IMR-90 (cell line): ENCODE measurements at regions not wholly inside any gene's neighbourhood (a gene's known extent, or its start where the extent isn't known, plus 50 kb on each side); places are given as distances from the start of the nearest gene placed in this dataset.

Source experiments
- ATAC-seq: fragments of 200-7000 bp; cut with Tn5 transposase; 2 replicates; pipeline ENCODE4 v1.9.1; 2020; ENCODE audit warnings: low read depth, mild to moderate bottlenecking, moderate library complexity
- BruUV-seq: library from RNA; stranded (reverse); fragments of 400-500 nt; replicated peaks from 2 replicates; lab custom pipeline; 2021; lab: Mats Ljungman, UMichigan
- CTCF ChIA-PET: fragments of 300-600 bp; formaldehyde crosslinking; extraction: SDS; loops from one replicate; lab custom pipeline; 2021; ENCODE audit warnings: antibody characterized with exemption; lab: Yijun Ruan, JAX
- POLR2A ChIA-PET: fragments of 300-600 bp; sonication (Branson Sonifier 250); formaldehyde crosslinking; loops from one replicate; lab custom pipeline; 2022; ENCODE audit warnings: antibody characterized with exemption; ENCODE audit not compliant: unreplicated experiment; lab: Charles Lee
- DNase-seq: peaks from one replicate; pipeline ENCODE4 v3.0.0; 2013
- H2AFZ ChIP-seq: replicated peaks from 2 replicates; pipeline ENCODE3; 2013; ENCODE audit warnings: low read length, mild to moderate bottlenecking; ENCODE audit not compliant: poor library complexity
- H2AK5ac ChIP-seq: 2 replicates; pipeline ENCODE4 v1.6.1; 2013; ENCODE audit warnings: low read depth, low read length, inconsistent platforms
- H2AK9ac ChIP-seq: replicated peaks from 2 replicates; pipeline ENCODE3; 2013; ENCODE audit warnings: mild to moderate bottlenecking, low read depth, low read length, moderate library complexity; ENCODE audit not compliant: poor library complexity
- H2BK120ac ChIP-seq: 2 replicates; pipeline ENCODE4 v1.6.1; 2013; ENCODE audit warnings: low read depth, low read length, inconsistent platforms
- H2BK15ac ChIP-seq: 3 replicates; pipeline ENCODE4 v1.6.1; 2013; ENCODE audit warnings: low read depth, low read length, inconsistent platforms
- H2BK20ac ChIP-seq: 2 replicates; pipeline ENCODE4 v1.6.1; 2013; ENCODE audit warnings: low read depth, mild to moderate bottlenecking, inconsistent platforms, low read length, moderate library complexity
- H2BK5ac ChIP-seq: 2 replicates; pipeline ENCODE4 v1.6.1; 2013; ENCODE audit warnings: mild to moderate bottlenecking, low read depth, low read length, inconsistent platforms; ENCODE audit not compliant: poor library complexity, severe bottlenecking
- H3K14ac ChIP-seq: replicated peaks from 2 replicates; pipeline ENCODE4 v1.6.1; 2013; ENCODE audit warnings: low read depth, low read length, inconsistent platforms
- H3K18ac ChIP-seq: 2 replicates; pipeline ENCODE4 v1.6.1; 2013; ENCODE audit warnings: low read depth, low read length, control low read depth
- H3K23ac ChIP-seq: 2 replicates; pipeline ENCODE4 v1.6.1; 2013; ENCODE audit warnings: low read depth, low read length, inconsistent platforms
- H3K27ac ChIP-seq: 2 replicates; pipeline ENCODE4 v1.5.1; 2013; ENCODE audit warnings: mild to moderate bottlenecking, control low read depth, low read length; ENCODE audit not compliant: insufficient read depth
- H3K27me3 ChIP-seq: 2 replicates; pipeline ENCODE4 v1.6.1; 2013; ENCODE audit warnings: low read length; ENCODE audit not compliant: control insufficient read depth, insufficient read depth
- H3K36me3 ChIP-seq: 2 replicates; pipeline ENCODE4 v1.6.1; 2013; ENCODE audit warnings: low read length, mixed read lengths; ENCODE audit not compliant: control insufficient read depth, insufficient read depth
- H3K4ac ChIP-seq: 2 replicates; pipeline ENCODE4 v1.6.1; 2013; ENCODE audit warnings: low read depth, low read length, inconsistent platforms
- H3K4me1 ChIP-seq: 2 replicates; pipeline ENCODE4 v1.6.1; 2013; ENCODE audit warnings: low read length, mixed read lengths; ENCODE audit not compliant: control insufficient read depth, insufficient read depth
- H3K4me2 ChIP-seq: 2 replicates; pipeline ENCODE4 v1.6.1; 2013; ENCODE audit warnings: low read depth, mild to moderate bottlenecking, control low read depth, low read length, moderate library complexity
- H3K4me3 ChIP-seq: 2 replicates; pipeline ENCODE4 v1.5.1; 2013; ENCODE audit warnings: low read depth, mild to moderate bottlenecking, control low read depth, low read length, moderate library complexity; ENCODE audit not compliant: insufficient read depth
- H3K56ac ChIP-seq: 2 replicates; pipeline ENCODE4 v1.6.1; 2013; ENCODE audit warnings: low read length, inconsistent platforms; ENCODE audit not compliant: insufficient read depth; ENCODE audit errors: extremely low read depth
- H3K79me1 ChIP-seq, 2 experiments: 2 replicates each; pipeline ENCODE4 v1.6.1; 2013; ENCODE audit warnings: low read length in 2 of 2, inconsistent platforms in 1 of 2, low read depth in 1 of 2
- H3K9ac ChIP-seq: 2 replicates; pipeline ENCODE4 v1.6.1; 2013; ENCODE audit warnings: low read depth, low read length, control low read depth
- H3K9me1 ChIP-seq: 2 replicates; pipeline ENCODE4 v1.6.1; 2013; ENCODE audit warnings: low read length, inconsistent platforms; ENCODE audit not compliant: insufficient read depth
- H3K9me3 ChIP-seq: 2 replicates; pipeline ENCODE4 v1.6.1; 2013; ENCODE audit warnings: low read length; ENCODE audit not compliant: control insufficient read depth, insufficient read depth
- H4K20me1 ChIP-seq: 2 replicates; pipeline ENCODE4 v1.6.1; 2013; ENCODE audit warnings: low read length, inconsistent platforms; ENCODE audit not compliant: insufficient read depth
- H4K5ac ChIP-seq: 2 replicates; pipeline ENCODE4 v1.6.1; 2013; ENCODE audit warnings: mild to moderate bottlenecking, low read depth, low read length, control low read depth
- H4K8ac ChIP-seq, 2 experiments: 2 replicates each; pipeline ENCODE4 v1.6.1; 2013; ENCODE audit warnings: low read depth in 2 of 2, low read length in 2 of 2, control low read depth in 1 of 2, inconsistent platforms in 1 of 2
- H4K91ac ChIP-seq: 2 replicates; pipeline ENCODE4 v1.6.1; 2013; ENCODE audit warnings: low read depth, low read length, inconsistent platforms; ENCODE audit not compliant: insufficient read depth
- CEBPB ChIP-seq: IDR thresholded peaks from 2 replicates; pipeline ENCODE4 v1.6.1; 2012; ENCODE audit warnings: low read depth, low read length, improper control_type of control experiment
- RFX5 ChIP-seq: IDR thresholded peaks from 2 replicates; pipeline ENCODE4 v1.8.0; 2012; ENCODE audit warnings: low read depth, mild to moderate bottlenecking, low read length, moderate library complexity
- WGBS, 2 experiments: methylation state at CpG; one replicate each; pipeline versions ENCODE4 v1.1.5 to v1.1.7; 2013; ENCODE audit warnings: missing lambda C conversion rate in 2 of 2; ENCODE audit not compliant: insufficient read length in 1 of 2; ENCODE audit errors: extremely low coverage in 2 of 2; 5-methylcytosine and 5-hydroxymethylcytosine counted together
- dilution Hi-C: fragments of 300-500 bp; cut with HindIII; formaldehyde crosslinking; loops from one replicate; pipeline ENCODE4 v1.14.3; 2018; ENCODE audit warnings: low sequenced_read_pairs; ENCODE audit not compliant: unreplicated experiment
- in situ Hi-C: fragments of 300-500 bp; cut with MboI; formaldehyde crosslinking; loops from 3 replicates; pipeline ENCODE4 v1.14.3; 2019; ENCODE audit warnings: low sequenced_read_pairs, inconsistent platforms, mixed read lengths
- intact Hi-C: fragments of 100-400 bp; cut with micrococcal nuclease; formaldehyde crosslinking; loops from 2 replicates; pipeline ENCODE4 v1.10.0; 2022

- Histone ChIP-seq H2BK15ac (no peak overlapping the region), H2BK5ac (no peak overlapping the region), H3K4me2 (no peak overlapping the region), H3K23ac (no peak overlapping the region), H2BK120ac (no peak overlapping the region; the same call in 1 of the 2 replicates), H2AK9ac (no peak overlapping the region), H3K27ac (no peak overlapping the region), H3K14ac (0 out of 2 replicates have a peak overlapping the region, but pooled peaks have one; percentile 48), H3K9ac (no peak overlapping the region), H3K9me1 (peaks cover 8% of the 10 kb centered on the region), H4K5ac (no peak overlapping the region), H4K20me1 (no peaks in the 10 kb centered on the region), H2AFZ (peak overlapping the region; percentile 44), H3K18ac (no peak overlapping the region), H3K79me1 (no peaks in the 10 kb centered on the region), H3K56ac (no peak overlapping the region), H3K27me3 (no peaks in the 10 kb centered on the region), H2AK5ac (no peak overlapping the region), H4K8ac (no peak overlapping the region), H3K9me3 (no peaks in the 10 kb centered on the region), H3K4ac (peak overlapping the region; percentile 48), H4K91ac (no peak overlapping the region), H3K4me3 (no peak overlapping the region), H3K36me3 (no peaks in the 10 kb centered on the region), H2BK20ac (0 out of 2 replicates have a peak overlapping the region, but pooled peaks have one; percentile 13), H3K4me1 (peaks cover 12% of the 10 kb centered on the region)
- CTCF ChIA-PET, result no interaction called here
- in situ Hi-C loops, result no loop called here
- intact Hi-C loops, result no loop called here
- dilution Hi-C loops, result no loop called here
- DNase-seq (peak; percentile 21), ATAC-seq (peak; percentile 60)
- POLR2A ChIA-PET, result no interaction called here
- peak; percentile 72 for TF ChIP-seq CEBPB
- no peak for TF ChIP-seq RFX5
- no TSS peak for BruUV-seq
- WGBS, 2 experiments, result 83% methylated on average over 6 of the region's 12 CpGs; no CpG with 5 or more reads in 1 of the 2 experiments
Observed at GRCh38 chr2:8125741-8126711, 555.8 kb upstream of the ID2 start.
